OCI-M1 (cell line): ENCODE measurements at regions not wholly inside any gene's neighbourhood (a gene's known extent, or its start where the extent isn't known, plus 50 kb on each side); places are given as distances from the start of the nearest gene placed in this dataset.
"Not testable (repeated sequence)": the region's sequence is repeated elsewhere in the genome, so short reads cannot be mapped to it uniquely, and the experiment has no call there.

Experiments used
- DNase-seq: peaks from one replicate; lab custom pipeline; 2025; lab: John Stamatoyannopoulos, UW

DNA sequence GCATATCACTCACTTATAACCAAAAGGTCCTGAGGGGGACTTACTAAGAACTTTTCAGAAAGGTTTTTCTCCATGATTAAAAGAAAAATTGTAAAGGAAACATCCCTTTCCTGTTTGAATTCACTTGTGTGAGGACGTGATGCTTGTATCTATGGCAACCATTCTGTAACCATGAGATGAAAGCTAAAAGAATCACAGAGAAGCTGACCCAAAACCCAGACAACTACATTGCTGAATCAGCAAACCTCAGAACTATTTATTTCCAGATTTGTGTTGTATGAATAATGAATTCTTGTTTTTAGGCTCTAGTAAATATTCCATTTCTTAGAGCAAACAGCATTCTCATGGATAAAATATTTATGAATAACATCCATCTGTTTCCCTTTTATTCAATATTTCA, 91.2 kb downstream of the RCHY1 start:
- DNase-seq: no peak

DNA sequence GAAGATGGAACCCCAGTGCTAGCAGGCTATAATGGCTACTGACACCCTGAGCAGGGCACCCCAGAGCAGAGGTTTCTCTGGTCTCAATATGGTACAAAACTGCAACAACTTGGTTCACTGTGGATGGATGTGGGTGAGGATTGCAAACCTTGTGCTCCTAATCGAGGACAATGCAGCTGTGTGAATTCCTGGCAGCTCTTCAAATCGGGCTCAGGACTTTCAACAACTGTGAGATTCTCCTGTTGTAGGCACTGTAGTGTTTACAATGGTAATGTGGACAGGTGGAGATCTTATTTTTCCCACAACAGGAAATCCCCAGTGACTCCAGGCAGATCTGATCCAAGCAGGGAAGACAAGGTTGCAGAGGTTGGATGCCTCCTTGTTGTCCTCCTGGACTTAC, 101.5 kb downstream of the RCHY1 start:
- DNase-seq: no peak

DNA sequence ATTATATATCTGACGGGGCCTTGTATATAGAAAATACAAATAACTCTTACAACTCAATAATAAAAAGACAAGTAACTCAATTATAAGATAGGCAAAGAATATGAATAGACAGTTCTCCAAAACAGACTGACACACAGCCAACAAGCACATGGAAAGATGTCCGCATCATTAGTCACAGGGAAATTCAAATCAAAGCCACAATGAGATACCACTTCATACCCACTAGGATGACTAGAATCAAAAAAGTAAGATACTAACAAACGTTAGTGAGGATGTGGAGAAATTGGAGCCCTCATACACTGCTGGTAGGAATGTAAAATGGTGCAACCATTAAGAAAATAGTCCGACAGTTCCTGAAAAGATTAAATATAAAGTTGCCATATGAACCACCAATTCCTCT, 115.7 kb downstream of the RCHY1 start:
- no peak for DNase-seq

DNA sequence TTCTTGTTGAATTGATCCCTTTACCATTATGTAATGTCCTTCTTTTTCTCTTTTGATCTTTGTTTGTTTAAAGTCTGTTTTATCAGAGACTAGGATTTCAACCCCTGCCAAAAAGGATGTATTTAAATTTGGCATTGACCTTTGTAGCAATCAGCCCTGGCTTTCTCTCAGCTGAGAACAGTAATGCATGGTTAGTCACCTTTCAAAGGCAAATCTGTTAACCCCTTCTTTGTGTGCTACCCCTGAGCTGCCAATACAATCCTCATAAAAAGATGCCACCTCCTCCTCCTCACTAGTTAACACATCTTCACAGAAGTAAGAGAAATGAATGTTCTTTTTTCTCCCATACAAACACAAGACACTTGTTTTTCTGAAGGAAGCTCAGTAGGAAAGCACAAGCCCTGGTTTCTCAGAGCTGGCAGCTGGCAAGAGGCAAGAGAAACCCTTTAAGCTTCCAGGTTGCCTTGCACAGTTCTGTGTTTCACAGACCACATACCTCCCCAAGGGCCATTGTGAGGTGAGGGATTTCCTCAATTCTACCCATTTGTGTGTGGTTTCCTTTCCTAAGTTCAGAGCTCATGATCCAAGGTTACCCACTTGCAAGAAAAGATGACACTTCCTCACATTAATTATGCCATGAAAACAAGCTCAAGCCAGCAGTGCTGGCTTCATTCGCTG, 122.6 kb downstream of the RCHY1 start:
- no peak for DNase-seq

DNA sequence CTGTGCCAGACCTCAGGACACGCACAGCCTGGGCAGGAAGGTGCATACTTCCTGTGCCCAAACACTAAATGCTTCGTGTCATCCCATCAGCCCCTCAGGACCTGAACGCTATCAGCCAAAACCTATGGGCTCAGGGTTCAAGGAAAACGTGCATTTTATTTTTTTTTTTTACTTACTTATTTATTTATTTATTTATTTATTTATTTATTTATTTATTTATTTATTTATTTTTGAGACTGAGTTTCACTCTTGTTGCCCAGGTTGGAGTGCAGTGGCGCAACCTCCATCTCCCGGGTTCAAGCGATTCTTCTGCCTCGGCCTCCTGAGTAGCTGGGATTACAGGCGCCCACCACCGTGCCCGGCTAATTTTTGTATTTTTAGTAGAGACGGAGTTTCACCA, 127.8 kb downstream of the RCHY1 start:
- DNase-seq: not testable (repeated sequence)

DNA sequence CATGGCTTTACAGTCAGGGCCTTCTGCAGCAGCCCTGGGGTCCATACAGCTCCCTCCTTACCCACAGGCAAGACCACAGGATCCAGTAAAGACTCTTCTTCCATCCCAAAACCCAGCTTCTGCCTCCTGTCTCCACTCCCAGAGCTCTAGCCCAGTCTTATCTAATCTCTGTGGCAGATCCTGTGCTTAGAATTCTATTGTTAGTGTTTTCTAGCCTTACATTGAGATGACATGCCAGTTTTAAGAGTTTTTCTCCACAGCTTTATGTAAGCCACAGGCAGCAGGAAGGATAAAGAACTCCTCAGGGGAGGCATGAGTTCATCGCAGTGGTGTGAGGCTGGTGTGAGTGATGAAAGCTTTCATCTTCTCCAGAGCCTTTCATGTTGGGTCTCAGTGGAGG, 129.1 kb downstream of the RCHY1 start:
- DNase-seq: peak; percentile 51

DNA sequence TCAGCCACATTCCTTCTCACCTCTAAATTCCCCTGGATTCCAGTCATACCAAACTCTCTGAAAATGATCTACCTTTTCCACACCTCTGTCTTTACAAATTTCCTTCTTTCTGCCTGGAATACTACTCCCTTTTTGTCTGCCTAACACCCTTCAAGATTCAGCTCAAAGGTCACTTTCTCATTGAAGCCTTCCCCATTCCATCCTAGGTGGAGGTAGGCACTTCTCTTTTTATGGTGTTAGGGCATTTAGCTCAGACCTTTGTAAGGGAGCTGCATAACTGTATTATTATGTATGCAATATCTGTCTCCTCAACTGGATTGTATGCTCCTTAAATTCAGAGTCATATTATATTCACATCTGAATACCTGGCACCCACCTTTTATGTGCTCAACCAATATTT, 137.7 kb downstream of the RCHY1 start:
- no peak for DNase-seq

DNA sequence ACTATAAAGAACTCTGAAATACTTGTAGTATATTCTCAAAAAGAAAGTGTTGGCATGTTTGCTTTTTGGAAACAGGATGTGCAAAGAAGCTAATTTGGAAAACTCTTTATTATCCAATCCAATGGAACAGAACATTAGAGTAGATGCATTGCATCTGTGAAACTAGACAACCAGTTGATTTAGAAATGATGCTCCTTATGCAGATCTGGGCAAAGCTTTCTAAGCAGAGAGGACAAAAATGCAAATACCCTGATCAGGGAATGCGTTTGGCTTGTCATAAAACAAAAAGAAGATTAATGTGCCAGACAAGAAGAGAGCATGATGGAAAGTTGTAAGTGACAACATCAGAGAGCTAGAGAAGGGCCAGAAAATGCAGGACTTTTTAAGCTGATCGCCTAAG, 142.3 kb downstream of the RCHY1 start:
- no peak for DNase-seq

DNA sequence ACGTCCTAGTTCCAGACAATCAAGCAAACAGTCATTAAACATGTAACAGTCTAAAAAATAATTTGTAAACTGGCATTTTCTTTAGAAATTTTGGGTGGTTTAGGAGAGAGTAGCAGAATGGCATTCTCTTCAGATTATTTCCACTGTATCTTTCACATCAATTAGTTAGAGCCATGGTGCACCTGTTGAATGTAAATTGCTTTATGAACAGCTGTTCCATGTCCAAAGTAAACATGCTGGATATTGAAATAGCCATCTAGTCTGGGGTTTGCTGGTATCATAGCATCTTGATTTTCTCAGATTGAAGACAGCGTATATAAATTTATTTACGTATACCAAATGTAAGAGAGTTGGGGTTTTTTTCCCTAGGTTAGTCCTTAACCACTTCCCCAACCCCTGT, 143.6 kb downstream of the RCHY1 start:
- no peak for DNase-seq

DNA sequence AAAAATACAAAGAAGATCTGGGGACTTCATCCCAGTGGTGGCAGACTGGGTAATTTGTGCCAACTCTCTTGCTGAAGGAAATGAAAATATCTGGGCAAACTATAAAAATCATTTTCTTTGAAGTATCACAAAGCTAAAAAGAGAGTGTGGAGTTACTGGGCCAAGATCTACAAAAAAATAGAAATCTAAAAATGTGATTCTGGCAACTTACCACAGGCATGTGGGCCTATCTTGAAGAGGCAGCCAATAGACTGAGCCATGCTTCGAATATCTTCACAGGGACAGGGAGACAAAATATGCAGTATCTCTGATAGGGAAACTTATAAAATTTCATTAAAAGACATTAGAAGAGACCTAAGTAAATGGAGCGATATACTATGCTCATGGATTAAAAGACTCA, 168.8 kb downstream of the RCHY1 start:
- DNase-seq: no peak

DNA sequence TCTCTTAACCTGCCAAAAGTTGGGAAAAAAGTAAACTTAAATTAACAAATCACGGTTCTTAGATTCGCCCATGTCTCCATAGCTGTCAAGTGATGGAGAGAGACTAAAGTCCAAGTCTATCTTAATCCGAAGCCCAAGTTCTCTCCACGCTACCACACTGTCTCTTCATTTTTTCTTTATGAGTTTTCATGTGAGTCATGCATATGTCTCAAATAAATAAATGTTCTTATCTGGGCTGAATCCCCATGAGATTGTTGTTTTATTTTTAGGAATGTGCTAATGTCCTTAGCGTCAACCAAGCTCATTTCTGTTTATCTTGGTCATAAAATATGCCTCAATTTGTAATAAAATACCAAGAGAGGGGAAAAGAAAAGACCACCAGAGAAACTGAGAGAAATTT, 169.3 kb downstream of the RCHY1 start:
- no peak for DNase-seq

DNA sequence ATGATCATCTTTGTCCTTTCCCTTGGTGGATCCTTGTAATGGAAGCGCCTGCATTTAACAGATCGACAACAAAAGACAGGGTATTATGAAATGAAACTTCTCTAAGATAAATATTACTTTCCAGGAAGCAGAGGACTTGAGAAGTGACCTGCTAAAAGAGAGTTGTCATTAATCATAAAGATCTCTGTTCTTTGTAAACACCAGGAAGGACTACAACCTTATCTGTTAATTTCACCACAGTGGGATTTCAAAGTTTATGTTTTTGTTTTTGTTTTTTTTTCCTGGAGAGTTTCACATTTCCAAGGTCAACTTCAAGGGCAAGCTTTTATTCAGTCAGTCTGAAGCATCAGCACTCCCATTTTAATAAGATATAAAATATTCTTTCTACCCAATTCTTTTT, 170.9 kb downstream of the RCHY1 start:
- DNase-seq: no peak

DNA sequence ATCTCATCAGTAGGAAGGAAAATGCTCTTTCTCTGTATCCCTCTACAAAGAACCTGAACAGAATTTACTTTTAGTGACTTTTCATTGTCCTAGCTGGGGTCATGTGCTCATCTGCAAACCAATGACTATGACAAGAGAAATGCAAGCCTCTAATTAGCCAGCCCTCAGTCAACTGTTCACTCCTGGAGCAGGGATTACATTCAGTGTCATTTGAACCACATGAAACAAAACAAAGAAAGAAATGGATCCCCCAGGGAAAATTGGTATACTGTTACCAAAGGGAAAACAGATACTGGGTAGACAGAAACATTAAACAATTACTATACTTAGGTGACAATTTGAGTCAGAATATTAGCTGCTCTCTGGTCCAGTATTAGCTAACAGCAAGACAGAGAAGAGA, 173.6 kb downstream of the RCHY1 start:
- DNase-seq: no peak

DNA sequence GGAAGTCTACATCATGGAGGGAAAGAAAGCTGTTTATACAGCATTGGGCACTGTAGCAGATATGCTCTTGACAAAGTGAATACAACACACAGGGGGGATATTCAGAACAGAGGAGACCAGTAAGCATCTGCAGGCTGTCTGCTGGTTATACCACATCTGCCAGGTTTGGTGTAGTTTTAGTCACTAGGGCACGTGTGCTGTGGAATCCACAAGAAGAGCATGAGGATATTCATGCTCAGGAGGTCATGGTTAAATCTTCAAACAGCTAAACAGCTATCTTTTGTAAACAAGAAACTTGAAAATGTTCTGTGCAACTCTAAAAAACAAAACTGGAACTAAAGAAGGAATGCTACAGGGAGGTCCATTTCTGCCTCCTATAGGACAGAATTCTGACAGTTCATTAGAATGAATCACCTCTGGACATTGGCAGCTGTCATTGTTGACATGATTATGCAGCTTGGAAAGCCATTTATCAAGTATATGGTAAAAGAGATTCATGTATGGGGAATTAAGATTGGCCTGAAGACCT, 175.8 kb downstream of the RCHY1 start:
- no peak for DNase-seq

DNA sequence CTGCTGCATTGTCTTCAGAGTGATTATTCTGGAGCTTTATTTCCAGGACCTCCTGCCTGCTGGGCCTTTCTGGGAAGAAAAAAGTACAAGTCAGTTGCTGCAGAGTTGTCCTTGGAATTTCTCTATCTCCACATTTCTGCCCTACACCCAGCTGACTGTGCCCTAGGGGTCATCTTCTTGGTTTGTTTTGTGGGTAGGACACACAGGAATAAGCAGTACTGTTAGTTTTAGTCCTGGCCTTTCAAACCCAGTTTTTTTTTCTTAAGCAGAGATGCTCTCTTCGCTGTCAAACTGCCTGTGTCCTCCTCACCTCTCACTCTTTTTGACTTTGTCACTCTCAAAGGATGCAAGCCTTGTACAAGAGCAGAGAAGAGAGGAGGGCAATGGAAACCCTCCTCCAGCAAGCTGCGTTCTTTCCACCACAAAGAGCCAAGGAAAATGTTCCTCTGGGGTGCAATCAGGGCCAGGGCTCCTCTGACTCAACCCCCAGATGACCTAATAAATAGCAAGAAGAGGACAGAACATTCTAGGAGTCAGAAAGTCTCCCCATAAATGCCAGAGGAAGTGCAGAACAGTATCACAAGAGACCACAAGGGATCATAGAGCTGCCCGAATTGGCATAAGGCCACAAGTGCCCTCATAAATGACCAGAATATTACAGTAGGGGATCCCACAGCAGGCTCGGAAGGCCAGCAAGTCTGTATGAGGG, 186.2 kb downstream of the RCHY1 start:
- DNase-seq: no peak

DNA sequence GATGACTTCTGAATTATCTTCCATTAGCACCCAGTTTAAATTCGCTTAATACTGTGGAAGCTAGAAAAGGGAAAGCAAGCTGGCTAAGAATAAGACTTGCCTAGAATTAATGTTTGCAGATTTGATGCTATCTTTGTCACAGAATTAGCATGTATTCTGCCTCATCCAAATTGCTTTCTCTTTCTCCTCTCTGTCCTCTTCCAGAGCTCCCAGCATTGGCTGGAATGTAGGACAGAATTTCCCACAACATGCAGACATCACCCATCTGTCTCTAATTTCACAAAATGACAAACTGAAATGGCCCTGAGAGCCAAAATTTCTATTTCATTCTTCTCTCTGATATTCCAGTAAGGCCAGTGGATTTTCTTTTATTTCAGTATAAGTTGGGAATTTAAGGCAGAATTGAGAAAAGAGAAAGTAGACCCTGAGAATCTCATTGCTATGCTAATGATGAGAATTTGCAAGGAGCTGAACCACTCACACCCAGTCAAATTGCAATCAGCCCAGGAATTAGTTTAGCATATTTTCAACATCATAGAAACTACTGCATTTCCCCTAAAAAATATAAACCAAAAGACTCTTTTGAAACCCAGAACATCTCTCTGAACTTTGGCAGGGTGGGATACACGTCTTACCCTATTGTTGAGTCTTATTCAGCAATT, 188.8 kb downstream of the RCHY1 start:
- DNase-seq: no peak

DNA sequence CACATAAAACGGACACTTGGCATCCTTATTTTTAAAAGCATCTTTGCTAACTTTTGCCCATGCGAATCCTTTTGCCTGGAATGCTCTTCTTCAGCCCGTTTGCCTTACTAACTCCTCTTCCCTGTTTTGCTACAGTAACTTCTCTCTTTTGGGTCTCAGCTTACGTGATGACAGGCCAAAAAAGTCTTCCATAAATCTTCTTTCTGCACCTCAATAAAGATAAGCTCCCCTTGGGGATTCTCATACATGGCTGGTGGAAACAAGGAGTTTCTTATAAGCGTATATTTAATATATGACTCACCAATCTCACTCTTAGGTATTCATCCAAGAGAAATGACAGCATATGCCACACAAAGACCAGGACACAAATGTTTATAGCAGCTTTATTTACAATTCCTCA, 192.7 kb downstream of the RCHY1 start:
- DNase-seq: no peak

DNA sequence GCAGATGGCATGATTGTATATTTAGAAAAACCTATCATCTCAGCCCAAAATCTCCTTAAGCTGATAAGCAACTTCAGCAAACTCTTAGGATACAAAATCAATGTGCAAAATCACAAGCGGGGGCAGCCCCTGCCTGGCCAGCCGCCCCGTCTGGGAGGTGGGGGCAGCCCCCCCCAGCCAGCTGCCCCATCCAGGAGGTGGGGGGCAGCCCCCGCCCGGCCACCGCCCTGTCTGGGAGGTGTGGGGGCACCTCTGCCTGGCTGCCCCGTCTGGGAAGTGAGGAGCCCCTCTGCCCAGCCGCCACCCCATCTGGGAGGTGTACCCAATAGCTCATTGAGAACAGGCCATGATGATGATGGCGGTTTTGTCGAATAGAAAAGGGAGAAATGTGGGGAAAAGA, 196.6 kb downstream of the RCHY1 start:
- not testable (repeated sequence) for DNase-seq

DNA sequence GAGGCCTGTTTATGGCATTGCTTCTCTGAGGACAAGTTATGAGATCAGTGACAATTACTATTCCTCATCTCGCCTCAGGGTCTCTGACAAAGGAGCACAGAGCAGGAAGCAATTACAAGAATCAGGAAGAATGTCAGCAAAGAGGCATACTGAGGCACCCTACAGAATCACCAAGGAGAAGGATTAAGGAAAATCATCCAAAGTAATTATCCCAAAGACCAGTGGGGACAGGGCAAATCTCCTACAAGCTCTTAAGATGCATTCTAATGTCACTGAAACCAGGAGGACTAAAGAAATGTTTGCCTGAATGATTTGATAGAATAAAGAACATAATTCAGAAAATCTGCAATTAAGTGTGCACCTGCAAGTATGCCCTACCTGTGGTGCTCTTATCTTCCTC, 206.2 kb downstream of the RCHY1 start:
- DNase-seq: no peak

DNA sequence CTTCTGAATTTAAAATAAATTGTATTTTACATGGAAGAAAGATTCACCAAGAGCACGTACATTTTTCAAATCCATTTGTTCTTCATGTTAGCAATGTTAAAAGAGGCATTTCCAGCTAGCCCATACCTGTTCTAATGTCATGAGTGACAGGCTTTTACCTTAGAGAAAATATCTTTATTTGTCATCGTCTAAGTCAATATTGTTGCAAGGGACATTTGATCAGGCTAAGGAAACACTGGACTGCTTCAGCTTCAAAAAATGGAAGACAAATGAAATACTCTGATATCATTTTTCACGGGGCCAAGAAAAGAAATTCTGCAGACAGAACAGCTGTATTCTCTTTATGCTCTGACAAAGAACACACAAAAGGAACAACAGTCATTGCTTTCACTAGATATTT, 207.7 kb downstream of the RCHY1 start:
- DNase-seq: no peak

DNA sequence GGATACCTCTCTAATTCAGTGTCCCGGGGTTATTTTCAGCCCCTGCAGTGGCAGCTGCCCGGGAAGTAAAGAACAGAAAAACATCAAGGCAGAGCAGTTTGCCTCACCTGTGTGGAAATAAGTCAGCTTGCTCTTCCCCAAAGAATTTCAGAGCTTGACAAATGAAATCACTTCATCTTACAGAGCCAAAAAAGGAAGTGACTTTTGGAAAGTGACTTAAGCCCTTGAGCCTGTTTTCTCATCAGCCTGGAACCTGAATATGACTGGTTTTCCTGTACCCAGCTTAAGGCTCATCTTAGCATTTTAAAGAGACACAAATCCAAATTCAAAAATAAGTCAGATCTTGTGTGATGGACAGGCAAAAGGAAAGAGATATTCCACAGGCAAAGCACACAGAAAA, 211.6 kb downstream of the RCHY1 start:
- peak; percentile 28 for DNase-seq

DNA sequence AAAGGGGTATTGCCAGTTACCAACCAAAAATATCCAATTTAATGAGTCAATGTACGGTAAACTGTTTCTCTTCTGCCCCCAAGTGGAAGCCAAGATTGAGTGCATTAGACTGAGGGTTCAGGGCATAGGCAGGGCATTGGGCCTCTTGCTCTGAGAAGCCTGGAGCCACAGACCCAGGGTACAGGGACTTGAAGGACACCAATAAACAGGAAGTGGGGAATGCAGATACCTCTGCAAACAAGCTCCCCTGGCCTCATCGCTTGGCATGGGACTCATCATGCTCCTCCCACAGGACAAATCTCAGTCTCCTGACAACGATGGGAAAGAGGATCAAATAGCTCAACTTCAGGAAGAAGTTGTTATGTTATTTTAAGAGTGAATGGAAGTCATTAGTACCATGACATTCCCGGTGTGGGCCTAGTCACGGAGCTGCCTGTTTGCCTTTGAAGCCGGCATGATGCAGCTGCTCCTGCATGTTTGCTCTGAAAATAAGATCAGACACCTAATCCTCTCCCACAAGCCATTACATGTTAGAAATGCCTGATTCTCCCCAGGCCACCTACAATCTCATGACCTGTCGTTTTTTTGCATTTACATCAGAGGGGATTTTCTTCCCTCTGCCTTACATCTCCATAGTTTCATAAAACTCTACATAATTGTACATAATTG, 224.2 kb downstream of the RCHY1 start:
- DNase-seq: peak; percentile 5
